Body of pancreas (tissue), 4 donors: ENCODE measurements at regions not wholly inside any gene's neighbourhood (a gene's known extent, or its start where the extent isn't known, plus 50 kb on each side); places are given as distances from the start of the nearest gene placed in this dataset.

Experiments used
- ATAC-seq: fragments of 150-250 bp; one replicate; pipeline ENCODE4 v1.9.1; 2016
- DNase-seq, 4 donors: peaks; one replicate each; pipeline ENCODE4 v3.0.0-alpha.2; 2019
- H3K27ac ChIP-seq, 4 donors: fragments of 200-600 bp; sonication (generic); 1 replicate in 3 of 4; 2 replicates in 1 of 4; pipeline versions ENCODE4 v1.5.1 to v1.6.1; 2016 to 2019; ENCODE audit warnings: mild to moderate bottlenecking in 1 of 4, mixed read lengths in 1 of 4, moderate library complexity in 1 of 4
- H3K27me3 ChIP-seq, 2 donors: fragments of 200-600 bp; sonication (generic); one replicate each; pipeline ENCODE4 v1.6.0; 2016; ENCODE audit warnings: mild to moderate bottlenecking in 1 of 2
- H3K36me3 ChIP-seq, 2 donors: fragments of 200-600 bp; sonication (generic); replicated peaks in 1 of 2; 2 replicates each; pipeline ENCODE4 v1.5.1; 2016; ENCODE audit warnings: low read depth in 2 of 2; ENCODE audit not compliant: insufficient read depth in 1 of 2
- H3K4me1 ChIP-seq: fragments of 200-600 bp; sonication (generic); one replicate; pipeline ENCODE4 v1.6.0; 2016
- H3K4me3 ChIP-seq, 2 donors: fragments of 200-600 bp; sonication (generic); 1 replicate in 1 of 2; 2 replicates in 1 of 2; pipeline ENCODE4 v1.5.1; 2016 to 2019
- H3K9me3 ChIP-seq, 3 donors: fragments of 200-600 bp; sonication (generic); 1 replicate in 2 of 3; 2 replicates in 1 of 3; pipeline ENCODE4 v1.5.1; 2016
- POLR2A ChIP-seq, 3 donors: fragments of 450-650 bp; IDR thresholded peaks; one replicate each; pipeline ENCODE4 v1.6.1; 2016; ENCODE audit warnings: antibody characterized with exemption in 3 of 3, mild to moderate bottlenecking in 2 of 3
- WGBS, 2 donors: methylation state at CpG; one replicate each; pipeline ENCODE4 v1.1.5; 2017; 5-methylcytosine and 5-hydroxymethylcytosine counted together
- intact Hi-C: fragments of 100-400 bp; cut with DNase I; formaldehyde crosslinking; loops from one replicate; pipeline ENCODE4 v1.15.1; 2023
- TF ChIP-seq, protein P1 (sequence below), 7 experiments: fragments of 450-650 bp in 4 of 7; fragments of 200-600 bp in 3 of 7; sonication (generic) in 3 of 7; IDR thresholded peaks; one replicate each; pipeline ENCODE4 v1.5.1; 2016 to 2019; ENCODE audit warnings: antibody characterized with exemption in 7 of 7

GRCh38 chr15:25072857-25073476 lies 118.2 kb downstream of the SNRPN start:
- 80 to 83% methylated on average over 8 to 11 of the region's 11 CpGs for WGBS, 2 donors
- H3K36me3 ChIP-seq: peaks cover 53 to 77% of the 10 kb centered on the region in 2 donors
- H3K27me3 ChIP-seq: no peaks in the 10 kb centered on the region
- H3K4me3 ChIP-seq: no peak overlapping the region
- ATAC-seq: no peak
- H3K9me3 ChIP-seq: peaks cover 0 to 100% (median 32%) of the 10 kb centered on the region in 3 donors
- no peak for DNase-seq
- H3K27ac ChIP-seq: no peak overlapping the region
- no peaks in the 10 kb centered on the region for H3K4me1 ChIP-seq
- intact Hi-C loops: no loop called here
- TF ChIP-seq, protein P1, sequence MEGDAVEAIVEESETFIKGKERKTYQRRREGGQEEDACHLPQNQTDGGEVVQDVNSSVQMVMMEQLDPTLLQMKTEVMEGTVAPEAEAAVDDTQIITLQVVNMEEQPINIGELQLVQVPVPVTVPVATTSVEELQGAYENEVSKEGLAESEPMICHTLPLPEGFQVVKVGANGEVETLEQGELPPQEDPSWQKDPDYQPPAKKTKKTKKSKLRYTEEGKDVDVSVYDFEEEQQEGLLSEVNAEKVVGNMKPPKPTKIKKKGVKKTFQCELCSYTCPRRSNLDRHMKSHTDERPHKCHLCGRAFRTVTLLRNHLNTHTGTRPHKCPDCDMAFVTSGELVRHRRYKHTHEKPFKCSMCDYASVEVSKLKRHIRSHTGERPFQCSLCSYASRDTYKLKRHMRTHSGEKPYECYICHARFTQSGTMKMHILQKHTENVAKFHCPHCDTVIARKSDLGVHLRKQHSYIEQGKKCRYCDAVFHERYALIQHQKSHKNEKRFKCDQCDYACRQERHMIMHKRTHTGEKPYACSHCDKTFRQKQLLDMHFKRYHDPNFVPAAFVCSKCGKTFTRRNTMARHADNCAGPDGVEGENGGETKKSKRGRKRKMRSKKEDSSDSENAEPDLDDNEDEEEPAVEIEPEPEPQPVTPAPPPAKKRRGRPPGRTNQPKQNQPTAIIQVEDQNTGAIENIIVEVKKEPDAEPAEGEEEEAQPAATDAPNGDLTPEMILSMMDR (IDR thresholded peaks at IDR 0.05): no peak
- TF ChIP-seq POLR2A (IDR thresholded peaks at IDR 0.05): no peak

DNA sequence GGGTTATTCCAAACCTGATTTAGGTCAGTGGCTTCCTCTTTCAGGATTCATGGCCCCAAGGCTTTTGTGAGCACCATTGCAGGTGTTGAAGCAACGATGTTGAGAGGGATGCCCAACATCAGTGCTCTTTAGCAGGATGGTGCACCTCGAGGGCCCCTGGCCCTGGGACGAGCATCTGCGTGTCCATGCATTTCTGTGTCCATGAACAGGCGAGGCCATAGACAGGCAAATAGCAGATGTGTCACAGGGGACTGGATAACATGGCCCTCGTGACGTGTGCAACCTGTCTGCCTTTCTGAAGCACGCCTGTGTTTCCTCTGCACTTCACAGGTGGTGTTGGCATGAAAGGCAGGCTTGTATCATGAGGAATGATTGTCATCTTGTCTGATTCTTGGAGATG lies 132.3 kb downstream of the SNRPN start:
- Histone ChIP-seq H3K27ac (no peak overlapping the region), H3K9me3 (peaks cover 0 to 97% (median 0%) of the 10 kb centered on the region in 3 donors), H3K27me3 (no peaks in the 10 kb centered on the region), H3K4me1 (no peaks in the 10 kb centered on the region), H3K36me3 (peaks cover 51 to 63% of the 10 kb centered on the region in 2 donors), H3K4me3 (no peak overlapping the region)
- DNase-seq (no peak), ATAC-seq (no peak)
- no peak for TF ChIP-seq POLR2A (IDR thresholded peaks at IDR 0.05)
- TF ChIP-seq, protein P1 (IDR thresholded peaks at IDR 0.05): no peak
- WGBS, 2 donors: 62 to 66% methylated on average over 6 to 8 of the region's 8 CpGs
- intact Hi-C loops: no loop called here

GRCh38 chr15:25088261-25088790 lies 133.5 kb downstream of the SNRPN start:
- WGBS, 2 donors: 68 to 96% methylated on average over 5 to 8 of the region's 8 CpGs
- Histone ChIP-seq H3K27me3 (no peaks in the 10 kb centered on the region), H3K4me3 (no peak overlapping the region), H3K9me3 (peaks cover 0 to 96% (median 0%) of the 10 kb centered on the region in 3 donors), H3K27ac (no peak overlapping the region), H3K4me1 (no peaks in the 10 kb centered on the region), H3K36me3 (peaks cover 43 to 58% of the 10 kb centered on the region in 2 donors)
- intact Hi-C loops: no loop called here
- ATAC-seq: no peak
- TF ChIP-seq POLR2A (IDR thresholded peaks at IDR 0.05): no peak
- TF ChIP-seq, protein P1 (IDR thresholded peaks at IDR 0.05): no peak
- no peak for DNase-seq

- H3K4me3 ChIP-seq: no peak overlapping the region
- H3K27ac ChIP-seq: no peak overlapping the region
- DNase-seq: no peak
- intact Hi-C loops: no loop called here
- WGBS, 2 donors: 80 to 91% methylated on average over 8 of the region's 8 CpGs
- no peaks in the 10 kb centered on the region for H3K27me3 ChIP-seq
- TF ChIP-seq POLR2A (IDR thresholded peaks at IDR 0.05): no peak
- TF ChIP-seq, protein P1 (IDR thresholded peaks at IDR 0.05): no peak
- ATAC-seq: no peak
- H3K4me1 ChIP-seq: no peaks in the 10 kb centered on the region
- H3K9me3 ChIP-seq: peaks cover 0 to 95% (median 0%) of the 10 kb centered on the region in 3 donors
- peaks cover 44 to 57% of the 10 kb centered on the region in 2 donors for H3K36me3 ChIP-seq
Measured at GRCh38 chr15:25089577-25089976, 134.8 kb downstream of the SNRPN start.
